MCF 10A (cell line): ENCODE measurements at regions not wholly inside any gene's neighbourhood (a gene's known extent, or its start where the extent isn't known, plus 50 kb on each side); places are given as distances from the start of the nearest gene placed in this dataset.

ENCODE experiments used
- BruUV-seq: library from RNA; stranded (reverse); fragments of 400-500 nt; replicated peaks from 2 replicates; lab custom pipeline; 2021; lab: Mats Ljungman, UMichigan
- CTCF ChIA-PET: fragments of 300-600 bp; sonication (Branson Sonifier 250); formaldehyde crosslinking; extraction: SDS; loops from one replicate; lab custom pipeline; 2021; ENCODE audit warnings: antibody characterized with exemption, inconsistent platforms; lab: Yijun Ruan, JAX
- POLR2A ChIA-PET: fragments of 300-600, 350-650 bp; sonication (Branson Sonifier 250); formaldehyde crosslinking; extraction: SDS; loops from one replicate; lab custom pipeline; 2020; ENCODE audit warnings: antibody characterized with exemption, inconsistent platforms; lab: Yijun Ruan, JAX
- DNase-seq: peaks from one replicate; pipeline ENCODE4 v3.0.0-alpha.2; 2018; ENCODE audit not compliant: unreplicated experiment
- H3K27ac Mint-ChIP-seq: one replicate; pipeline ENCODE4 v1.8.0; 2022; ENCODE audit warnings: mild to moderate bottlenecking, low read depth, mixed read lengths; ENCODE audit not compliant: unreplicated experiment
- H3K27me3 Mint-ChIP-seq: one replicate; pipeline ENCODE4 v1.8.0; 2022; ENCODE audit warnings: mixed read lengths; ENCODE audit not compliant: insufficient read depth, unreplicated experiment
- H3K36me3 Mint-ChIP-seq: one replicate; pipeline ENCODE4 v1.8.0; 2022; ENCODE audit warnings: mild to moderate bottlenecking, moderate library complexity, mixed read lengths; ENCODE audit not compliant: insufficient read depth, unreplicated experiment
- H3K4me1 Mint-ChIP-seq: one replicate; pipeline ENCODE4 v1.8.0; 2022; ENCODE audit warnings: mixed read lengths; ENCODE audit not compliant: insufficient read depth, unreplicated experiment
- H3K4me3 Mint-ChIP-seq: one replicate; pipeline ENCODE4 v1.8.0; 2022; ENCODE audit warnings: mild to moderate bottlenecking, moderate library complexity, mixed read lengths; ENCODE audit not compliant: unreplicated experiment
- H3K9me3 Mint-ChIP-seq: one replicate; pipeline ENCODE4 v1.8.0; 2022; ENCODE audit warnings: mixed read lengths; ENCODE audit not compliant: unreplicated experiment
- intact Hi-C: fragments of 100-400 bp; cut with micrococcal nuclease; formaldehyde crosslinking; loops from 2 replicates; pipeline ENCODE4 v1.14.1; 2022
- TF ChIP-seq, protein P1 (sequence below): fragments of 200-600 bp; IDR thresholded peaks from one replicate; pipeline ENCODE4 v1.8.0; 2022; ENCODE audit warnings: antibody characterized with exemption, mild to moderate bottlenecking; ENCODE audit not compliant: unreplicated experiment

DNA sequence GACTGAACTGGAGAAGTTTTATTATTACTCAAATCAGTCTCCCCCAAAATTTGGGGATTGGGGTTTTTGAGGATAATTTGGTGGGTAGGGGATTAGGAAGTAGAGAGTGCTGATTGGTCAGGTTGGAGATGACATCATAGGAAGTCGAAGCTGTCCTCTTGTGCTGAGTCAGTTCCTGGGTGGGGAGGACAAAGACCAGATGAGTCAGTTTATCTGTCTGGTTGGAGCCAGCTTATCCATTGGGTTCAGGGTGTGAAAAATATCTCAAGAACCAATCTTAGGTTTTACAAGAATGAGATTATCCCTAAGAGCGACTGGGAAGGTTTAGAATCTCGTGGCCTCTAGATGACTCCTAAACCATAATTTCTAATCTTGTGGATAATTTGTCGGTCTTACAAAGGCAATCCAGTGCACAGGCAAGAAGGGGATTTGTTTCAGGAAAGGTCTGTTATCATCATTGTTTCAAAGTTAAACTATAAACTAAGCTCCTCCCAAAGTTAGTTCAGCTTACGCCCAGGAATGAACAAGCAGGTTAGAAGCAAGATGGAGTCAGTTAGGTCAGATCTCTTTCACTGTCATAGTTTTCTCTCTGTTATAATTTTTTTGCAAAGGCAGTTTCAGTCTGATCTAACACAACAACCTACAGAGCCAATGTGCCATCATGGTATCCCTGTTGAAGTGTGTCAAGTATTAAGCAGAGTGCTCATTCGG lies 274.5 kb downstream of the SLC7A11 start:
- POLR2A ChIA-PET: interaction anchor here (1.4 kb wide), 1 partner anchor 13 kb away, joined by 4 read pairs; no protein-coding TSS in a partner anchor
- Mint-ChIP-seq H3K27ac (peak overlapping the region; percentile 39), H3K4me3 (no peak overlapping the region), H3K9me3 (peaks cover 17% of the 10 kb centered on the region), H3K4me1 (peaks cover 21% of the 10 kb centered on the region), H3K27me3 (no peaks in the 10 kb centered on the region), H3K36me3 (no peaks in the 10 kb centered on the region)
- intact Hi-C loops: no loop called here
- TF ChIP-seq, protein P1, sequence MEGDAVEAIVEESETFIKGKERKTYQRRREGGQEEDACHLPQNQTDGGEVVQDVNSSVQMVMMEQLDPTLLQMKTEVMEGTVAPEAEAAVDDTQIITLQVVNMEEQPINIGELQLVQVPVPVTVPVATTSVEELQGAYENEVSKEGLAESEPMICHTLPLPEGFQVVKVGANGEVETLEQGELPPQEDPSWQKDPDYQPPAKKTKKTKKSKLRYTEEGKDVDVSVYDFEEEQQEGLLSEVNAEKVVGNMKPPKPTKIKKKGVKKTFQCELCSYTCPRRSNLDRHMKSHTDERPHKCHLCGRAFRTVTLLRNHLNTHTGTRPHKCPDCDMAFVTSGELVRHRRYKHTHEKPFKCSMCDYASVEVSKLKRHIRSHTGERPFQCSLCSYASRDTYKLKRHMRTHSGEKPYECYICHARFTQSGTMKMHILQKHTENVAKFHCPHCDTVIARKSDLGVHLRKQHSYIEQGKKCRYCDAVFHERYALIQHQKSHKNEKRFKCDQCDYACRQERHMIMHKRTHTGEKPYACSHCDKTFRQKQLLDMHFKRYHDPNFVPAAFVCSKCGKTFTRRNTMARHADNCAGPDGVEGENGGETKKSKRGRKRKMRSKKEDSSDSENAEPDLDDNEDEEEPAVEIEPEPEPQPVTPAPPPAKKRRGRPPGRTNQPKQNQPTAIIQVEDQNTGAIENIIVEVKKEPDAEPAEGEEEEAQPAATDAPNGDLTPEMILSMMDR: no peak
- no peak for DNase-seq
- no TSS peak for BruUV-seq
- CTCF ChIA-PET: no interaction called here

DNA sequence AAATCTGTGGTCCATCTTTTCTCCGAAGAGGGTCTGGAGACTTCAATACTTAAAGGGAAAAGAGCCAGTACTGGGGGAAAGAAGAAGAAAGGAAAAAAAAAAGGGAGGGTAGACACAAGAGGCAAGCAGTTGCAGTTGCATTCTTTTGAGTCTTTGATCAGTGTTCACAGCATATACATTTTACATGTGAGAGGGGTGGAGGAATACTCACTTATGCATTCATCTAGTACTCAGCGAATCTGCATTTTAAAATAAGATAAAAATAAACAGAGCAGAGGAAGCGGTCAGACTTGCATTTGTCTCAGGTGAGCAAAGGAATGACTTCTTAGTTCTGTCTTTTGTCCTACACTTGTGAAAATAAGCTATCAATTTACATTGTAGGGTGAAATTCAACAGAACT lies 275.6 kb downstream of the SLC7A11 start:
- CTCF ChIA-PET: no interaction called here

DNA sequence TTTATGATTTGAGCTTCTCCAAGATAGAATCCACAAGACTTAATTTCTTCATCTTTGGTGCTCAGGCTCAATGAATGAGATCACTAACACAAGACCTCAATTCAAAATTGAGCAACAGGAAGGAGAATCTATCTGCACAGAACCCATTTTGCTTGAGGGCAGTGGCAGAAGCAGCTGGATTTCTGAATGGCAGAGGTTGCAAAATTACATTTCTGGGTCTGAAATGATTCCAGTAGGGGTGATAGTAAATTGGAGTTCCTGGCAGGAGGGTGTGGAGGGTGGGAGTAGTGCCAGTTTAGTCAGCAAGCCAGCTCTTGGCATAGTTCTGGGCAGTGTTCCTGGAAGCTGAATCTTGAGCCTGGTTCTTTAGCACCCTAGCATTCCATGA lies 281.1 kb downstream of the SLC7A11 start:
- intact Hi-C loops: loop anchor here (2.0 kb wide), 1 partner anchor 74 kb away; no protein-coding TSS in a partner anchor
- Mint-ChIP-seq H3K27me3 (no peaks in the 10 kb centered on the region), H3K9me3 (peaks cover 5% of the 10 kb centered on the region), H3K36me3 (no peaks in the 10 kb centered on the region), H3K4me1 (peaks cover 42% of the 10 kb centered on the region), H3K27ac (peak overlapping the region; percentile 97), H3K4me3 (peak overlapping the region; percentile 66)
- no TSS peak for BruUV-seq
- CTCF ChIA-PET: interaction anchor here (0.6 to 2.4 kb wide), 6 partner anchors 53 to 141 kb away, joined by 3 to 11 read pairs (median 4); no protein-coding TSS in a partner anchor
- DNase-seq: peak; percentile 98
- POLR2A ChIA-PET: interaction anchor here (0.7 to 2.2 kb wide), 12 partner anchors 12 to 297 kb away, joined by 3 to 15 read pairs (median 4); partner anchors contain the start of gene SLC7A11
- TF ChIP-seq, protein P1: no peak

More for the DNA sequence above, 275.6 kb downstream of the SLC7A11 start:
- H3K9me3 Mint-ChIP-seq: peaks cover 17% of the 10 kb centered on the region
- H3K4me1 Mint-ChIP-seq: peaks cover 22% of the 10 kb centered on the region
- no peak for DNase-seq
- POLR2A ChIA-PET: interaction anchor here (1.4 kb wide), 1 partner anchor 14 kb away, joined by 4 read pairs; no protein-coding TSS in a partner anchor
- no TSS peak for BruUV-seq
- TF ChIP-seq, protein P1: no peak
- no peaks in the 10 kb centered on the region for H3K36me3 Mint-ChIP-seq
- H3K27me3 Mint-ChIP-seq: no peaks in the 10 kb centered on the region
- no peak overlapping the region for H3K4me3 Mint-ChIP-seq
- intact Hi-C loops: no loop called here
- no peak overlapping the region for H3K27ac Mint-ChIP-seq

DNA sequence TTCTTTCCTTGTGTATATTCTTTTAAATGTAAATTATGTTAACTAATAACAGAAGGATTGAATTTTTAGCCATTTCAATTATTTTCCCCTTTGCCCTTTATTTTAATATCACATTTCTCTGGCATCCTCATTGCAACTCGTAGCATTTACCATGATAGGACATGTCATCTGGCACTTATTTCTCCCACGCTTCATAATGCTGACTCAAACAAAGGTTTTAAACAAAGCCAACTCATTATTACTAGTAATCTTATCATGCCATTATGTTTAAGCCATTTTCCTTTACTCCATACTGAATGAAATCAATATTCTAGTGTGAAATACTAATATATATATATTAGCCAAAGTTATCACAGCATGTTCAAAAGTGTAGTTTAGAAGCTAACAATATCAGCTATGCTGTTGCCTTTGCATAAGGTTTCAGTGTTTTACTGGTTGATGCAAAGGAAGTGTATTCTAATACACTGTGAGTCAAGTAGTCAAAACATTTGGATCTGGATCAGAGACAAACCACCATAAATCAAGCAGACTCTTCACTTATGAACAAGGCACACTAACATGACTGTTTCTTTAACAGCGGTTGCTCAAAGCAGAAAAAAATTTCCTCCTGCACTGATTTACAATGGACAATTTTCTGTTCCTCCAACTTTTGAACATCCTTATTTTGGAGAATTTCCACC lies 281.6 kb downstream of the SLC7A11 start:
- no TSS peak for BruUV-seq
- POLR2A ChIA-PET: interaction anchor here (0.6 to 2.2 kb wide), 14 partner anchors 13 to 282 kb away, joined by 3 to 15 read pairs (median 4); partner anchors contain the start of gene SLC7A11
- DNase-seq: peak; percentile 82
- H3K27ac Mint-ChIP-seq: peak overlapping the region; percentile 97
- H3K4me1 Mint-ChIP-seq: peaks cover 47% of the 10 kb centered on the region
- H3K9me3 Mint-ChIP-seq: no peaks in the 10 kb centered on the region
- intact Hi-C loops: loop anchor here (2.0 kb wide), 1 partner anchor 74 kb away; no protein-coding TSS in a partner anchor
- H3K36me3 Mint-ChIP-seq: no peaks in the 10 kb centered on the region
- CTCF ChIA-PET: interaction anchor here (0.6 to 2.4 kb wide), 6 partner anchors 53 to 140 kb away, joined by 3 to 11 read pairs (median 4); no protein-coding TSS in a partner anchor
- peak overlapping the region; percentile 66 for H3K4me3 Mint-ChIP-seq
- no peaks in the 10 kb centered on the region for H3K27me3 Mint-ChIP-seq
- TF ChIP-seq, protein P1: no peak
